CD4-positive, alpha-beta T cell treated with Interleukin-17A for 1 hour (primary cell): ENCODE measurements at regions not wholly inside any gene's neighbourhood (a gene's known extent, or its start where the extent isn't known, plus 50 kb on each side); places are given as distances from the start of the nearest gene placed in this dataset.
"Not testable (repeated sequence)": the region's sequence is repeated elsewhere in the genome, so short reads cannot be mapped to it uniquely, and the experiment has no call there.

ENCODE experiments used
- DNase-seq: peaks from one replicate; pipeline ENCODE4 v3.0.0-alpha.2; 2020

DNA sequence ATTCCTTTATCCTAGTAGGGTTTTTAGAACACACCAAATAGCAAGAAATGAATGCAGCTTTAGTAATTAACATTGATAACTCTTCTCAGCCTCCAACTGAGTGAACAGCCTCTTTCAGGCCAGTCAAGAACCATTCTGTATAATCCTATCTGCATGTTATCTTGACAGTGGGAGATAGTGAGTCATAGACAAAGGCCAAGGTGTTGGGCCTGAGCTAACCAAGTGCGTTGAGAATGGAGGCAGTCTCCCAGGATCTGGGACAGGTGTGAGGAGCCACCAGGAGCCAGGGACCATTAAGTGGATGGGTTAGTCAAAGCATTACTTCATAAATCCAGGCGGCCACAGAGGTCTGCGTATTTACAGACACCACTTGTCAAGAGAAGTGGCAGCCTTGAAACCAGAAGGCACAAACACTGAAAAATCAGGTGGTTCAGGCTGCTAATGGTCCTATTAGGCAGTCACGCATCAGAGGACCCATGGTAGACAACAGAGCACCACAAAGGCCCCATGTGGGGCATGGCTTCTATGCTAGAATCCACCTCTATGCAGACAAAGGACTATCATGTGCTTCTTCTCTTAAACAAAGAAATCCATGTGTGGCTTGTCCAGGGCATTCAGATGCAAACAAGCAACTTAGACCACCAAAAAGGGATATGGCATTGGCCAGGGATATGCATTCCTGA lies 409.7 kb upstream of the PIK3R1 start:
- DNase-seq, result no peak

DNA sequence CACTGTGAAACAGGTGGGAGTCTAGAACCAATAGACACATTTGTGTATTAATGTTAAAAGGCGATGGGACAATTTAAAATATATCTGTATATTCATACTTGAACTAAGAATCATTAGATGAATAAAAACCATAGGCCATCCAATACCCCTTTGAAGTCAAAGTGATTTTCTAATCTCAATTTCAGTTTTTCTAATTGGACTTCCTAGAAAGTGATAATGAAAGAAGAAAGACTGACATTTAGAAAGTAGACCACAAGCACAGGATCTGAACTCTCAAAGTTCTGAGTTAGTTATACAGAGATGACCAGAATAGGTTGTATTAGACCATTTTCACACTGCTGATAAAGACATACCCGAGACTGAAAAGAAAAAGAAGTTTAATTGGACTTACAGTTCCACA lies 412.8 kb upstream of the PIK3R1 start:
- DNase-seq, result no peak

- no peak for DNase-seq
These were observed 415.8 kb upstream of the PIK3R1 start for GRCh38 chr5:67799732-67800234.

DNA sequence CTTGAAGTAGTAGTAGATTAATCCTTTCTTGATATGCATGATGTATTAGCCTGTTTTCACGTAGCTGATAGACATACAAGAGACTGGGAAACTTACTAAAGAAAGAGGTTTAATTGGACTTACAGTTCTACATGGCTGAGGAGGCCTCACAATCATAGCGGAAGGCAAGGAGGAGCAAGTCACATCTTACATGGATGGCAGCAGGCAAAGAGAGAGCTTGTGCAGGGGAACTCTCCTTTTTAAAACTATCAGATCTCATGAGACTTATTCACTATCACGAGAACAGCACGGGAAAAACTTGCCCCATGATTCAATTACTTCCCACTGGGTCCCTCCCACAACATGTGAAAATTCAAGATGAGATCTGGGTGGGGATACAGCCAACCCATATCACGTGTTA lies 417.1 kb upstream of the PIK3R1 start:
- not testable (repeated sequence) for DNase-seq

DNA sequence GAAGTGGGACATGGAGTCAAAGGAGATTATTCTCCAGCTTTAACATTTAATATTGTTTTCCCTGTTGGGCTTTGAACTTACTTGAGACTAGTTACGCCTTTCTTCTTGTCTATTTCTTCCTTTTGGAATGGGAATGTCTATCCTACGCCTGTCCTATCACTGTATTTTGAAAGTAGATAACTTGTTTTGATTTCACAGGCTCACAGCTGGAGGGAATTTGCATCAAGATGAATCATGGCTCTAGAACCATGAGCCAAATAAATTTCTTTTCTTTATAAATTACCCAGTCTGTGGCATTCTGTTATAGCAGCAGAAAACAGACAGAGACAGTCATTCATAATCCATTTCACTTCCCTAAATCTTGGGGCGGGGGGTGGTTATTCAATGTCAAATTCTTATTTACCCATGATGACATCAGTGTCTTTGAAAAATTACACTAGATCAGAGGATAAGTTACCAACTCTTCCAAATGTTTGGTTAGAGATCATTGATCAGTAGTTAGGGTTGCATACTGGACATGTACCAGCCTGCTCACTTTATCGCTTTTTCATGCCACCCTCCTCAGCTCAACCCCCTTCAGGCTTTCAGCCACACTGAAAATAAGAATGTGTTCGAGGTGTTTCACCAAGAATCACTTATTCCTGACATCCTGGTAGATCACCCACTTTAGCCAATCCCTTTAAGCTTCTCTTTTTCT lies 419.6 kb upstream of the PIK3R1 start:
- DNase-seq, result no peak

DNA sequence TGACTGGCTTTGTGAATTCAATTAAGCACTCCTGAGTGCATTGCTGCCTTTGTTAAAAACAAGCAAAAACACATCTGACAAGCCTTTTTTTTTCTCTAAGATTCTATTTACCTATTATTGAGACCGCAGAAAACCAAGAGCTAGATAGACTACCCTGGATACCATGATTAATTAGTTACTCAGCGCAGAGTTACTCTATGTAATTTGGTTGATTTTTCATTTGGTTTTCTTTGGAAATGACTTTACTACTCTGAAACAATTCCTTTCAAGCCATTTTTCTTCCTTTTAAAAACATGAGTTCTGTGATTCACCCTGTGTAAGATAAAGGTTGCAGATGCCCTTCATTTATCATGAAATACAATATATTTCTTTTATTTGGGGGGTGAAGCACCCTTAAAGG lies 421.6 kb upstream of the PIK3R1 start:
- DNase-seq, result no peak

DNA sequence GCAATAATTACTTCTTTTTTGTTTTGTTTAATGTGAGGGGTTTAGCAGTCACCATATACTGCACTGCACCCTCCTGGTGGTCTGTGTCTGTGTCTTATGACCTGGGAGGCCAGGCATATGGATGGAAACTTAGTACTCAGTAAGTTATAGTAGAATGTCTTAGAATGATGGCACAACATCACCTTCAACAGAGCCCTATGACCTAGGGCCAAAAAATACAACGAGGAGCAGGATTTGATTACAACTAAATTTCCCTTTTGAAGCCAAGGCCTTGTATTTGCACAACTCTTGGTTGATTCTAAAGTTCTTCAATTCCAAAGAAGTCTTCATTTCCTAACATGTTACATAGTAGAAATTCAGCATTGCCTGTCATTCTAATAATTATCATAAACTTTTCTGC lies 422.1 kb upstream of the PIK3R1 start:
- DNase-seq, result no peak

DNA sequence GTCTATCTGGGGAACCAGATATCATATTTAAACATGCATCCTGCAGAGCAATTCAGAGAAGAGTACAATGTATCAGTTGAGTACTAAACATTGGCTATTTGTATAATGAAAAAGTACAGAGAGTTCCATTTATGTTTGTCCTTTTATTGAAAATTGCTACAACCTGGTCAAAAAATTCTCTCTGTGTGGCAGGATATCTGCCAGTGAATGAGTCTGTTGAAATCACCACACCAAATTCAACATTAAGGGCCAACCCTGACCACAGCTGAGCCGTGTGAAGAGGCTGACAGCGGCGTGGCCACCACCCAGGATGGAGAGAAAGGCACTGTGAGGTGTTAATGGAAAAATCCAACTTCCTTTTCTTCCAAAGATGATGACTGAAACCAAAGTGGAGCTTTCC lies 422.7 kb upstream of the PIK3R1 start:
- DNase-seq, result no peak

GRCh38 chr5:67790390-67790789 lies 425.2 kb upstream of the PIK3R1 start:
- DNase-seq, result no peak

GRCh38 chr5:67779893-67780623 lies 435.5 kb upstream of the PIK3R1 start:
- not testable (repeated sequence) for DNase-seq

DNA sequence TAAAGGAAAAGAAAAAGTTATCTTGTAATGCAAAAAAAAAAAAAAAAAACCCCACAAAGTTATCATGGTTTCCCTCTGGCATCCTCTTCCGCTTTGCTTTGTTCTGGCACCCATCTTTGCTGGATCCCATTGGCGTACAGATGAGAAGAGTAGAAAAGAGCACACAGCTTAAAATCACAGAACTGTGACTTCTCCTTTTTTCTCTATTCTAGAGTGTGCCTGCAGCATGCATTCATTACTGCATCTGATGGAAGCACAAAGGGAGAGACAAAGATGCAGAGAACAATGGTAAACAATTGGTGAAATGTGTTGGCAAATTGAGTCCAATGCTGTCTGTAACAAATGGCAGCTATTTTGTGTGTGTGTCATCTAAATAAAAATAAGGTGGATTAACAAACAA lies 440.8 kb upstream of the PIK3R1 start:
- no peak for DNase-seq

GRCh38 chr5:67774267-67774552 lies 441.3 kb upstream of the PIK3R1 start:
- DNase-seq, result no peak

DNA sequence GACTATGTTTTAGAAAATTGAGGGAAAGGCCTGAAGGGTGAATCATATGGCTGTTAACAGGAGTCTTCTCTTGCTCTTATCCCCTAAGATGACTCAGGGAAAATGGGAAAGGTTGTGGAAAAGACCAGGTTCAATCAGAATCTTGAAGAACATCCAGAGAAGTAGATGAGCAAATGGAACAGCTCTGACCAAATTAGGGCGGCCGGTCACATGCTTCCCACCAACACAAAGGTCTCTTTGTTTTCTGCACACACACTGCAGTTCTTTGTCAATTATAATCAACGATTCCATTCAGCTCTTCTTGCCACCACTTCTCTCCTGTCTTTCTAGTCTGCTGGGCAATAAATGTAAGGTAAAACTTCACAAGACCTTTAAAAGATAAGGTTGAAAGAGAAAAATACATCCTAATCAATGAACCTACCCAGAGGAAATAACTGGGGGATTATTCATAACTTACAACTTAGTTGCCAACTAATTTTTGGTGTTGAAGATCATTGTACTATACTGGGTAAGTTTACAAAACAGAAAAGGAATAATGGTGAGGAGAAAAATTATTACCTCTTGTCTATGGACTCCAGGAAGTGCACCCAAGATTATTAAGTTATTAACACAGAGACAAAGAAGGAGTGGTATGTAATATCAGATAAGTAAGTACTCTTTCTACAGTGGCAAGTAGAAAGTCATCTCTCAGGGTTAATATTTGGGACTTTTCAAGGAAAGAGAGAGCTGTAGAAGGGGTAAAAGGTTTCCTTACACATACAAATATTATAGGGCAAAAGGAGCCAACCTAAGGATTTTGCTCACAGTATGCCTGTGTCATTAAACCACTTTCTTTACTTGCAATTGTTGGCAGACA lies 441.9 kb upstream of the PIK3R1 start:
- no peak for DNase-seq

- no peak for DNase-seq
These were observed 443.8 kb upstream of the PIK3R1 start for GRCh38 chr5:67771791-67772190.

DNA sequence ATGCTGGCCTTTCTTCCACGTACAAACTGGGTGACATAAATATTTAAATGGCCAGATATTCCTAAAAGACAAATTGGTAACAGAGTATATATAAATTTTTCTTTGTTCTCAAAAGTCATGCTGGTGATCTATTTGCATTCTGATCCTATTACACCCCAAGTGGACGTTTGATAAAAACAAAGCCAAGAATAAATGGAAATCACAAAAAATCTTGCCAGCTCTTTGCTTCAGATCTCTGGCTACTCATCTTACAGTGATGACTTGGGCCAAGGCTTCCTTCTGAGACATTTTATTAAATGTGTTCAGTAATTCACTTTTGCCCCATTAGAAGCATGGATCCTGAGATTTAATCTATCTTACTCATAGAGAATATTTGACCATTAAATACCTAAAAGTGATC lies 444.3 kb upstream of the PIK3R1 start:
- DNase-seq, result no peak

DNA sequence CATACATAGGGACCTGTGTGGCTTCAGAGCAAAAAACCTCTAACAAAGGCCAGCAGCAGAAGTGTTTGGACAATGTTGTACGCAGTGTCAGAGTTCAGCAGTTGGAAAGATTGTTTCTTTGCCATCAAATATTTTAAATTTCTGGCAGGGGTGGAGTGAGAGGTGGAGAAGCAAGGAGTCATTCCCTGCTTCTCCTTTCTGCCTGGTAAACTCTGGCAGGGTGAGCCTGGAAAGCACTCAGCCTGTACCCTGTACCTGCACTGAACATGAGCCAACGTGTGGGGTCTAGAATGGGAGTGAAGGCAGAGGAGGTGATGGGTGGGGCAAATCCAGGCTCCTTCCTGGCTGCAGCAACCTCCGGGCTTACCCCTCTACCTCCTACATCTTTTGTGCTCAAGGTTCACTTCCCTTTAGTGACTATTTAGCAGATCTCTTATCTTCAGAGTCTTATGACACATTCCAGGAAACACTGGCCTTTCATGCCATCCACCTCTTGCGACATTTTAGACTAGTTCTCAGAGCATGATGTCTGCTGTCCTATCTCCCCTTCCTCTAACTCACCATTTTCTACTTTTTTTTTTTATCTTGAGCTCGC lies 445.0 kb upstream of the PIK3R1 start:
- DNase-seq, result no peak

GRCh38 chr5:67765697-67766096 lies 449.9 kb upstream of the PIK3R1 start:
- DNase-seq, result no peak

DNA sequence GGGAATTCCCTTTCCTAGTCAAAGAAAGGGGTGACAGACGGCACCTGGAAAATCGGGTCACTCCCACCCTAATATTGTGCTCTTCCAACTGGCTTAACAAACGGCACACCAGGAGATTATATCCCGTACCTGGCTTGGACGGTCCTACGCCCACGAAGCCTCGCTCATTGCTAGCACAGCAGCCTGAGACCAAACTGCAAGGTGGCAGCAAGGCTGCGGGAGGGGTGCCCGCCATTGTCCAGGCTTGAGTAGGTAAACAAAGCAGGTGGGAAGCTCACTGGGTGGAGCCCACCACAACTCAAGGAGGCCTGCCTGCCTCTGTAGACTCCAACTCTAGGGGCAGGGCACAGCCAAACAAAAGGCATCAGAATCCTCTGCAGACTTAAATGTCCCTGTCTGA lies 457.8 kb upstream of the PIK3R1 start:
- not testable (repeated sequence) for DNase-seq

DNA sequence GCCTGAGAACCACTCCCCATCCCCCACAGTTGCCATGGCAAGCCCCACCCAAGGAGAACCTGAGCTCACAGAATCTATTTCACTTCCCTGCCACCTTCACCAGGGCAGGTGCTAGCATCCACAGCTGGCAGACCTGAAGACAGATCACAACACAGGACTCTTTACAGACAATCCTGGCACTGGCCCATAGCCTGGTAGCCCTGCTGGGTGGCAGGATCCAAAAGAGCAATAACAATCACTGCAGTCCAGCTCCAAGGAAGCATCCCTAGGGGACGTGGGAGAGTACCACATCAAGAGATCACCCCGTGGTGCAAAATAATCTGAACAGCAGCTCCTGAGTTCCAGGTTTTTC lies 463.2 kb upstream of the PIK3R1 start:
- DNase-seq, result no peak

DNA sequence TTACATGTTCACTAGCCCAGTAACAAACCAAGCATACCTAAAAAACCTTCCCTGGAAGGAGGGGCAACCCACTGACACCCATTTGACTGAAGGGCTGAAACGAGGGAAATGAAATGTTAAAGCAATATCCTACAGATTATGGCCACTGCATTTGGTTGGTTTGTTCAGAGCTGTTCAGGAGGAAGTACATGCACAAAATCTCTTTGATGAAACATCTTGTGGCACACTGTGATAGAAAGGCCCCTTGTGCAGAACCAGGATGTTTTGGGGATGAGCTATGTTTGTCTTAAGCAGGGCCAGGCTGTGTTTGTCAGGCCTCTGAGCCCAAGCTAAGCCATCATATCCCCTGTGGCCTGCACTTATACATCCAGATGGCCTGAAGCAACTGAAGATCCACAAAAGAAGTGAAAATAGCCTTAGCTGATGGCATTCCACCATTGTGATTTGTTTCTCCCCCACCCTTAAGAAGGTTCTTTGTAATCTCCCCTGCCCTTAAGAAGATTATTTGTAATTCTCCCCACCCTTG lies 467.3 kb upstream of the PIK3R1 start:
- DNase-seq, result no peak

DNA sequence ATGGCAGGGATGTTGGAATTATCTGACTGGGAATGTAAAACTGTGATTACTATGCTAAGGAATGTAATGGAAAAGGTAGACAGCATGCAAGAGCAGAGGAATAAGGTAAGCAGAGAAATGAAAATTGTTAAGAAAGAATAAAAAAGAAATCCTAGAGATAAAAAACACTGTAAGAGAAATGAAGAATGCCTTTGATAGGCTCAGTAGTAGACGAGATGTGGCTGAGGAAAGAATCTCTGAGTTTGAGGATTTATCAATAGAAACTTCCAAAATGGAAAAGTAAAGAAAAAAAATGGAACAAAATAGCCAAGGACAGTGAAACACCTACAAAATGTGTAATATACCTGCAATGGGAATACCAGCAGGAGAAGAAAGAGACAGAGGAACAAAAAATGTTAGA lies 468.5 kb upstream of the PIK3R1 start:
- DNase-seq, result no peak

DNA sequence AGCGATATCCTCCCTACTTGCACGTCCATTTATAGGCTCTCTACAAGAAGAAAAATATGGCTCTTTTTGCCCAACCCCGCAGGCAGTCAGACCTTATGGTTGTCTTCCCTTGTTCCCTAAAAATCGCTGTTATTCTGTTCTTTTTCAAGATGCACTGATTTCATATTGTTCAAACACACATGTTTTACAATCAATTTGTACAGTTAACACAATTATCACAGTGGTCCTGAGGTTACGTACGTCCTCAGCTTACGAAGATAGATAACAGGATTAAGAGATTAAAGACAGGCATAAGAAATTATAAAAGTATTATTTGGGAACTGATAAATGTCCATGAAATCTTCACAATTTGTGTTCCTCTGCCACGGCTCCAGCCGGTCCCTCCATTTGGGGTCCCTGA lies 468.9 kb upstream of the PIK3R1 start:
- DNase-seq, result not testable (repeated sequence)

DNA sequence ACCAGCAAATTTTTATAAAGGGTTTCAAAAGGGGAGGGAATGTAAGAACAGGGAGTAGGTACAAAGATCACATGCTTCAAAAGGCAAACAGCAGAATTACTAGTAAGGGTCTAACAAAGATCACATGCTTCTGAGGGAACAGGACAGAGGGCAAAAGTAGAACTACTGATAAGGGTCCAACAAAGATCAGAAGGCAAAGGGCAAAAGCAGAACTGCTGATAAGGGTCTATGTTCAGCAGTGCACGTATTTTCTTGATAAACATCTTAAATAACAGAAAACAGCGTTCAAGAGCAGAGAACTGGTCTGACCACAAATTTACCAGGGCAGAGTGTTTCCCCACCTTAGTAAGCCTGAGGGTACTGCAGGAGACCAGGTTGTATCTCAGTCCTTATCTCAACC lies 469.5 kb upstream of the PIK3R1 start:
- no peak for DNase-seq
